Mucosa of descending colon (tissue), 3 donors: ENCODE measurements at regions not wholly inside any gene's neighbourhood (a gene's known extent, or its start where the extent isn't known, plus 50 kb on each side); places are given as distances from the start of the nearest gene placed in this dataset.

ENCODE experiments used
- ATAC-seq: fragments of 200-7000 bp; cut with Tn5 transposase; one replicate; pipeline ENCODE4 v1.9.1; 2020; ENCODE audit warnings: mild to moderate bottlenecking, moderate library complexity
- DNase-seq, 3 donors: peaks; one replicate each; pipeline ENCODE4 v3.0.0-alpha.2; 2020
- H3K36me3 ChIP-seq: fragments of 200-600 bp; one replicate; pipeline ENCODE4 v1.8.0; 2021; ENCODE audit warnings: low read depth, mild to moderate bottlenecking
- H3K4me1 ChIP-seq: fragments of 200-600 bp; one replicate; pipeline ENCODE4 v1.8.0; 2021; ENCODE audit warnings: low read depth, mild to moderate bottlenecking
- H3K4me3 ChIP-seq: fragments of 200-600 bp; one replicate; pipeline ENCODE4 v1.8.0; 2021; ENCODE audit warnings: mild to moderate bottlenecking
- H3K9me3 ChIP-seq: fragments of 200-600 bp; one replicate; pipeline ENCODE4 v1.8.0; 2021; ENCODE audit warnings: mild to moderate bottlenecking
- CTCF ChIP-seq: fragments of 200-600 bp; IDR thresholded peaks from one replicate; pipeline ENCODE4 v1.8.0; 2022; ENCODE audit warnings: antibody characterized with exemption, mild to moderate bottlenecking
- intact Hi-C, 2 donors: fragments of 100-400 bp; cut with DNase I in 1 of 2; cut with micrococcal nuclease in 1 of 2; formaldehyde crosslinking; loops; one replicate each; pipeline versions ENCODE4 v1.11.0 to v1.11.1; 2022; cut with DNase I, micrococcal nuclease
- donor health status: DM: no; HTN: no; CAD: no; lungs with moderate emphysema.
- donor health status: DM: no; HTN: no; CAD: no.
- donor health status: DM: no; HTN: yes; CAD: no.

- no peak for ATAC-seq
- TF ChIP-seq CTCF: no peak
- DNase-seq: no peak
- intact Hi-C loops: no loop called here
- H3K4me1 ChIP-seq: no peaks in the 10 kb centered on the region
- H3K9me3 ChIP-seq: peaks cover 19% of the 10 kb centered on the region
- no peaks in the 10 kb centered on the region for H3K36me3 ChIP-seq
- H3K4me3 ChIP-seq: no peak overlapping the region
Measured at GRCh38 chr10:37439826-37440225, 314.4 kb downstream of the ANKRD30A start.

GRCh38 chr10:37436357-37436756 is 311.0 kb downstream of the ANKRD30A start:
- DNase-seq (no peak), ATAC-seq (no peak)
- no peaks in the 10 kb centered on the region for H3K36me3 ChIP-seq
- H3K4me3 ChIP-seq: no peak overlapping the region
- intact Hi-C loops: no loop called here
- no peak for TF ChIP-seq CTCF
- no peaks in the 10 kb centered on the region for H3K4me1 ChIP-seq
- H3K9me3 ChIP-seq: peaks cover 22% of the 10 kb centered on the region

- no peak overlapping the region for H3K4me3 ChIP-seq
- H3K36me3 ChIP-seq: no peaks in the 10 kb centered on the region
- ATAC-seq (no peak), DNase-seq (no peak)
- intact Hi-C loops: no loop called here
- TF ChIP-seq CTCF: no peak
- no peaks in the 10 kb centered on the region for H3K4me1 ChIP-seq
- peaks cover 23% of the 10 kb centered on the region for H3K9me3 ChIP-seq
Measured at GRCh38 chr10:37434091-37434490, 308.7 kb downstream of the ANKRD30A start.
